HEK293T (cell line): ENCODE measurements at regions not wholly inside any gene's neighbourhood (a gene's known extent, or its start where the extent isn't known, plus 50 kb on each side); places are given as distances from the start of the nearest gene placed in this dataset.

Experiments
- ARNT ChIP-seq: fragments of 450-650 bp; IDR thresholded peaks from 2 replicates; pipeline ENCODE4 v1.6.1; 2017; ENCODE audit warnings: mild to moderate bottlenecking
- BHLHE40 ChIP-seq: fragments of 450-650 bp; IDR thresholded peaks from 2 replicates; pipeline ENCODE4 v1.6.1; 2016; ENCODE audit warnings: mild to moderate bottlenecking, moderate library complexity, borderline replicate concordance
- ELF4 ChIP-seq: fragments of 450-650 bp; IDR thresholded peaks from 2 replicates; pipeline ENCODE4 v1.6.1; 2017; ENCODE audit warnings: antibody characterized with exemption
- FOXA1 ChIP-seq: fragments of 450-650 bp; IDR thresholded peaks from 2 replicates; pipeline ENCODE4 v1.6.1; 2016; ENCODE audit warnings: mild to moderate bottlenecking
- FOXK2 ChIP-seq: fragments of 450-650 bp; IDR thresholded peaks from 2 replicates; pipeline ENCODE4 v1.6.1; 2016; ENCODE audit warnings: mild to moderate bottlenecking
- FOXM1 ChIP-seq: fragments of 450-650 bp; IDR thresholded peaks from 2 replicates; pipeline ENCODE4 v1.6.1; 2017; ENCODE audit warnings: mild to moderate bottlenecking, borderline replicate concordance
- L3MBTL2 ChIP-seq: fragments of 450-650 bp; conservative IDR thresholded peaks from 2 replicates; pipeline ENCODE4 v1.6.1; 2016; ENCODE audit warnings: mild to moderate bottlenecking
- PKNOX1 ChIP-seq: fragments of 450-650 bp; IDR thresholded peaks from 2 replicates; pipeline ENCODE4 v1.6.1; 2016
- SP1 ChIP-seq: fragments of 450-650 bp; IDR thresholded peaks from 2 replicates; pipeline ENCODE4 v1.6.1; 2017
- SUZ12 ChIP-seq: fragments of 450-650 bp; IDR thresholded peaks from 2 replicates; pipeline ENCODE4 v1.6.1; 2016; ENCODE audit warnings: mild to moderate bottlenecking
- TARDBP ChIP-seq: fragments of 450-650 bp; IDR thresholded peaks from 2 replicates; pipeline ENCODE4 v1.6.1; 2016

- TF ChIP-seq ARNT = no peak
- TF ChIP-seq L3MBTL2 = no peak
- TF ChIP-seq FOXK2 = no peak
- TF ChIP-seq PKNOX1 = no peak
- TF ChIP-seq ELF4 = no peak
- no peak for TF ChIP-seq BHLHE40
- TF ChIP-seq FOXM1 = no peak
- TF ChIP-seq FOXA1 = no peak
- no peak for TF ChIP-seq SP1
- TF ChIP-seq SUZ12 = no peak
- no peak for TF ChIP-seq TARDBP
Observed at GRCh38 chr11:122365610-122366360, 249.8 kb upstream of the BLID start.
